GM19468 (cell line): ENCODE measurements at regions not wholly inside any gene's neighbourhood (a gene's known extent, or its start where the extent isn't known, plus 50 kb on each side); places are given as distances from the start of the nearest gene placed in this dataset.

Experiments
- ATAC-seq: cut with Tn5 transposase; IDR thresholded peaks from one replicate; pipeline ENCODE4 v1.9.1; 2021; ENCODE audit warnings: mild to moderate bottlenecking, moderate library complexity, moderate number of reproducible peaks; ENCODE audit not compliant: unreplicated experiment; ENCODE audit errors: extremely low read depth

GRCh38 chr15:77827860-77828259 lies 195.1 kb upstream of the LINGO1 start:
- no peak for ATAC-seq

GRCh38 chr15:77826006-77826695 lies 193.4 kb upstream of the LINGO1 start:
- ATAC-seq: no peak

- no peak for ATAC-seq
Observed at GRCh38 chr15:77825546-77825945, 192.8 kb upstream of the LINGO1 start.

- no peak for ATAC-seq
Observed at GRCh38 chr15:77825252-77825542, 192.5 kb upstream of the LINGO1 start.

GRCh38 chr15:77824361-77825251 lies 191.9 kb upstream of the LINGO1 start:
- no peak for ATAC-seq

- ATAC-seq: no peak
Observed at GRCh38 chr15:77823736-77824135, 191.0 kb upstream of the LINGO1 start.

- ATAC-seq: no peak
Observed at GRCh38 chr15:77822631-77823230, 190.0 kb upstream of the LINGO1 start.

GRCh38 chr15:77821959-77822256 lies 189.2 kb upstream of the LINGO1 start:
- ATAC-seq: no peak

- ATAC-seq: no peak
Observed at GRCh38 chr15:77821188-77821958, 188.7 kb upstream of the LINGO1 start.

GRCh38 chr15:77819851-77820728 lies 187.4 kb upstream of the LINGO1 start:
- no peak for ATAC-seq

- no peak for ATAC-seq
Observed at GRCh38 chr15:77819048-77819850, 186.5 kb upstream of the LINGO1 start.

GRCh38 chr15:77818484-77819047 lies 185.9 kb upstream of the LINGO1 start:
- ATAC-seq: no peak

GRCh38 chr15:77817434-77817833 lies 184.7 kb upstream of the LINGO1 start:
- ATAC-seq: no peak

- ATAC-seq: no peak
Observed at GRCh38 chr15:77816983-77817382, 184.3 kb upstream of the LINGO1 start.

- no peak for ATAC-seq
Observed at GRCh38 chr15:77815015-77815414, 182.3 kb upstream of the LINGO1 start.

- ATAC-seq: no peak
Observed at GRCh38 chr15:77812664-77813063, 180.0 kb upstream of the LINGO1 start.

- no peak for ATAC-seq
Observed at GRCh38 chr15:77811270-77811669, 178.6 kb upstream of the LINGO1 start.

GRCh38 chr15:77810130-77810571 lies 177.4 kb upstream of the LINGO1 start:
- ATAC-seq: no peak
